GM19395 (cell line): ENCODE measurements at regions not wholly inside any gene's neighbourhood (a gene's known extent, or its start where the extent isn't known, plus 50 kb on each side); places are given as distances from the start of the nearest gene placed in this dataset.
"Not testable (repeated sequence)": the region's sequence is repeated elsewhere in the genome, so short reads cannot be mapped to it uniquely, and the experiment has no call there.

Source experiments
- ATAC-seq: cut with Tn5 transposase; IDR thresholded peaks from one replicate; pipeline ENCODE4 v1.9.1; 2021; ENCODE audit warnings: mild to moderate bottlenecking, moderate library complexity; ENCODE audit not compliant: unreplicated experiment

GRCh38 chr6:149127212-149127611, 190.3 kb upstream of the TAB2 start:
- ATAC-seq: no peak

- no peak for ATAC-seq
Observed at GRCh38 chr6:149128489-149129145, 188.9 kb upstream of the TAB2 start.

- peak; percentile 74 for ATAC-seq
Observed at GRCh38 chr6:149129371-149130077, 188.0 kb upstream of the TAB2 start.

- ATAC-seq: no peak
Observed at GRCh38 chr6:149130090-149130489, 187.4 kb upstream of the TAB2 start.

GRCh38 chr6:149130508-149130907, 187.0 kb upstream of the TAB2 start:
- no peak for ATAC-seq

- ATAC-seq: no peak
Observed at GRCh38 chr6:149131891-149132290, 185.6 kb upstream of the TAB2 start.

GRCh38 chr6:149132336-149132735, 185.2 kb upstream of the TAB2 start:
- ATAC-seq: no peak

- ATAC-seq: no peak
Observed at GRCh38 chr6:149134511-149134933, 183.0 kb upstream of the TAB2 start.

- no peak for ATAC-seq
Observed at GRCh38 chr6:149135809-149136208, 181.7 kb upstream of the TAB2 start.

- ATAC-seq: no peak
Observed at GRCh38 chr6:149136273-149136912, 181.1 kb upstream of the TAB2 start.

GRCh38 chr6:149136913-149137286, 180.6 kb upstream of the TAB2 start:
- no peak for ATAC-seq

- no peak for ATAC-seq
Observed at GRCh38 chr6:149137594-149137993, 179.9 kb upstream of the TAB2 start.

- ATAC-seq: no peak
Observed at GRCh38 chr6:149138089-149138488, 179.4 kb upstream of the TAB2 start.

GRCh38 chr6:149138699-149139294, 178.7 kb upstream of the TAB2 start:
- no peak for ATAC-seq

- ATAC-seq: no peak
Observed at GRCh38 chr6:149139782-149140136, 177.8 kb upstream of the TAB2 start.

- peak; percentile 72 for ATAC-seq
Observed at GRCh38 chr6:149140137-149140909, 177.2 kb upstream of the TAB2 start.

- ATAC-seq: peak; percentile 58
Observed at GRCh38 chr6:149140910-149141290, 176.6 kb upstream of the TAB2 start.

- no peak for ATAC-seq
Observed at GRCh38 chr6:149142924-149143429, 174.5 kb upstream of the TAB2 start.

GRCh38 chr6:149145800-149146199, 171.7 kb upstream of the TAB2 start:
- ATAC-seq: not testable (repeated sequence)

GRCh38 chr6:149147195-149147594, 170.3 kb upstream of the TAB2 start:
- no peak for ATAC-seq
